C4-2B (cell line): ENCODE measurements at regions not wholly inside any gene's neighbourhood (a gene's known extent, or its start where the extent isn't known, plus 50 kb on each side); places are given as distances from the start of the nearest gene placed in this dataset.

Source experiments
- ZFX ChIP-seq: fragments of 450-650 bp; IDR thresholded peaks from 2 replicates; pipeline ENCODE4 v1.6.1; 2017
- TF ChIP-seq, protein P1 (sequence below): fragments of 450-650 bp; conservative IDR thresholded peaks from 2 replicates; pipeline ENCODE4 v1.5.1; 2017; ENCODE audit warnings: mild to moderate bottlenecking

DNA sequence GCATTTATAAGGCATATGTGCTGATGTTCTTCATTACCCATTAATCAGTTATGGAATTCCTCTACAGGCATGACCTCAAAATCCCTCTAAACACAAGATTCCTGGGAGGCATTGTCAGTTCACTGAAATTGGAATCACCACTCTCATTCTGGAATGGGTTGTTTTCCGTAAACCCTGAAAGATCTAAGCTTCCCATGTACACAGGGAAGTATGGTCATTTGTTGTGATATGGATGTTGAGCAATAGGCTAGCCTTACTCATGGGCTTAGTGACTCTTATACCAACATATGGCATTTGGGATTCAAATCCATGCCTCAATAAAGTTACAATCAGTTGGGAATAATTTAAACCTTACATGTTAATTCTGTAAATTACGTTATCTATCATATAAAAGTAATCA is 258.0 kb downstream of the XPNPEP1 start:
- TF ChIP-seq, protein P1, sequence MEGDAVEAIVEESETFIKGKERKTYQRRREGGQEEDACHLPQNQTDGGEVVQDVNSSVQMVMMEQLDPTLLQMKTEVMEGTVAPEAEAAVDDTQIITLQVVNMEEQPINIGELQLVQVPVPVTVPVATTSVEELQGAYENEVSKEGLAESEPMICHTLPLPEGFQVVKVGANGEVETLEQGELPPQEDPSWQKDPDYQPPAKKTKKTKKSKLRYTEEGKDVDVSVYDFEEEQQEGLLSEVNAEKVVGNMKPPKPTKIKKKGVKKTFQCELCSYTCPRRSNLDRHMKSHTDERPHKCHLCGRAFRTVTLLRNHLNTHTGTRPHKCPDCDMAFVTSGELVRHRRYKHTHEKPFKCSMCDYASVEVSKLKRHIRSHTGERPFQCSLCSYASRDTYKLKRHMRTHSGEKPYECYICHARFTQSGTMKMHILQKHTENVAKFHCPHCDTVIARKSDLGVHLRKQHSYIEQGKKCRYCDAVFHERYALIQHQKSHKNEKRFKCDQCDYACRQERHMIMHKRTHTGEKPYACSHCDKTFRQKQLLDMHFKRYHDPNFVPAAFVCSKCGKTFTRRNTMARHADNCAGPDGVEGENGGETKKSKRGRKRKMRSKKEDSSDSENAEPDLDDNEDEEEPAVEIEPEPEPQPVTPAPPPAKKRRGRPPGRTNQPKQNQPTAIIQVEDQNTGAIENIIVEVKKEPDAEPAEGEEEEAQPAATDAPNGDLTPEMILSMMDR = no peak
- TF ChIP-seq ZFX = no peak
